HG02943 (cell line): ENCODE measurements at regions not wholly inside any gene's neighbourhood (a gene's known extent, or its start where the extent isn't known, plus 50 kb on each side); places are given as distances from the start of the nearest gene placed in this dataset.
"Not testable (repeated sequence)": the region's sequence is repeated elsewhere in the genome, so short reads cannot be mapped to it uniquely, and the experiment has no call there.

Experiments used
- ATAC-seq: cut with Tn5 transposase; IDR thresholded peaks from one replicate; pipeline ENCODE4 v1.9.1; 2021; ENCODE audit warnings: mild to moderate bottlenecking, low read depth, moderate library complexity; ENCODE audit not compliant: unreplicated experiment

DNA sequence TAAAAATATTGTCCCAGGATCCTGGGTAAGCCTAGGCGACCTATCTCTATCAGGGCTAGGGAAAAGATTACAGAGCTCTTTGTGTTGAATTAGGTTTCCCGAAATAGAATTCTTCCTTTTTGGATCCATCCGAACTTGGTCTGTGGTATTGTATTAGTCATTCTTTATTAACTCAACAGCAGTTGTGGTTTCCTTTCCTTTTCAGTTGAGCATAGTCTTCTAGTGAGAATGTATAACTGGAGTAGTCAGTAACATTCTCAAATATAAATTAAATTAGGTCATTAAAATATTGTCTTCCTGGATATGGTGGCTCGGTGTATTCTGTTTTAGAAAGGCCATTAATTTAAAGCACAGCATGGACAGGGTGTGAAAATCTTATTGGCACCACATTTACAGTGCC, 520.4 kb downstream of the NLGN4X start:
- no peak for ATAC-seq

DNA sequence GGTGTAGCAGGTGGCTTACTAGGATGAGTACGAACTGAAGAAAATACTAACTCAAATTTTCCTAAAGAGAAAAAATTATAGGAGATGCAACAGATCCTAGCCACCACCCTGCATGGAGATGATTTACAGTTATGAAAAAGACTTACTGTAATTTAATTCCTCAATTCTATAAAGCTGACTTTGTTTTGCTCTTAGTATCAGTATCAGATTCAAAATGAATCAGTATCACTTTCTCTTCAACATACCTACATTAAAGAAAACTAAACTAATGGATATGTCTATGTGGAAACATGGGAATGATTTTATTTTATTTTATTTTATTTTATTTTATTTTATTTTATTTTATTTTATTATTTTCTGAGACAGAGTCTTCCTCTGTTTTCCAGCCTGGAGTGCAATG, 525.8 kb downstream of the NLGN4X start:
- ATAC-seq: no peak

DNA sequence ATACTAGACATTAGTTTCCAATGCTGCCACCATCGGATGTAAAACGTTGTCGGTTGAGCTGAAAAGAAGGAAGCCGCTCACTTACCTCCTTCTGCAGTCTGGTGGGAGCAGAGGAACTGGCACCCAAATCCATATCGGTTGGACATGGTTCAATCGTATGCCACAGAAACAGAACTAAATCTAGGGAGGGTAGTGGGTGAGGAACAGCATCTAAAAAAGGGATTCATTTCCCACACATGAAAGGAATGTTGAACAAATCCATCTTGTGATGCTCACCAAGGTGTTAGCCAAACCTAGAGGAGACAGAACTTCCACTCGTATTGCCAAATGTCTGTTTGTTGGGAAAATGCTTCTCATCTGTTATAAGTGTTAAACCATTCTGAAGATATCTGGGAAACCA, 532.7 kb downstream of the NLGN4X start:
- no peak for ATAC-seq

DNA sequence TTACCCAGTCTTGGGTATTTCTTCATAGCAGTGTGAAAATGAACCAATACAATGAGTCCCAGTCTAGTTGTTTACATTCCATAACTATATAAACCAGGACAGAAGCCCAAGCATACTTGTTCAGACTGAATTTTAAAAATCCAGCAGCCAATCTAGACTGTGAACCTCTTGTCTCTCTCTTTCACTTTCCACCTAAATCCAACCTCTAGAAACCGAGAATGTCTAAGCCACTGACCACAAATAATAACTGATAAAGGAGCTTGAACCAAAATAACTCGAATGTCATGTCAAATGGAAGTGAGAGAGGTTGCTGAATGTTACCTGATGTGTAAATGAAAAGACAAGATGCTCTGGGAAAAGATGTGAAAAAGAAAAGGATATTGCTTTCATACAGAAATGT, 544.7 kb downstream of the NLGN4X start:
- ATAC-seq: no peak

DNA sequence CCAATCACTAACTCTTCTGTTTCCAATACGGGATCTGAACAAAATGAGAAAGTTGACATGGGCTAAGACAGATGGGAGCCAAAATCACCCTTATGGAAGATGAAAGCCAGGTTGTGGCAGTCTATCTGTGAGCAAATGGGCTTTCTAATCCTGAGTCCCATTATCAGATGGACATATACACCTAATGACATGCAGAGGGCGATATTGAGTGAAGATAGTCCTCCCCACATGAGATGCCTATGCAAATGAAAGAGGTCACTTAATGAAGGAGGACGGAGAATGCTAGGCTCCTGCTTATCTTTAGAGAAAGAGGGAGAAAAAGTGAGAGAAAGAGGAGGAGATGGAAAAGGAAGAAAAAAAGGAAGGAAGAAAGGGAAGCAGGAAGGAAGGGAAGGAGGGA, 547.5 kb downstream of the NLGN4X start:
- no peak for ATAC-seq

DNA sequence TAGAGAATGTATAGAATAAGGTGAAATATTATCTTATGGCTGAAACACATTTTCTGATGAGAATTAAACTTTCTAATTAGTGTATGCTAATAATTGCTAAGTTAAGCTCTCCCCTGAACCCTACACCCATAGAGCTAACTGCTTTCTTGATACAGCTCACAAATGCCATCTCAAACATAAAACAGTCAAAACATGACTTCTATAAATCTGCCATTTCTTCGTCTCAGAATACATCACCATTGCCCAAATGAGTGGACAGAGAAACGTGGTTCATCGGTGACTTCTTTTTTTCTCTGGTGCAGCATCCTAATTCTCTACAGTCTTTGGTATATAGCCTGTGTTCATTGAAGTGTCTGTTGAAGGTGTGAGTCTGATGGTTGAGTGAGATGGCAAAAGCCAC, 554.6 kb downstream of the NLGN4X start:
- ATAC-seq: no peak

DNA sequence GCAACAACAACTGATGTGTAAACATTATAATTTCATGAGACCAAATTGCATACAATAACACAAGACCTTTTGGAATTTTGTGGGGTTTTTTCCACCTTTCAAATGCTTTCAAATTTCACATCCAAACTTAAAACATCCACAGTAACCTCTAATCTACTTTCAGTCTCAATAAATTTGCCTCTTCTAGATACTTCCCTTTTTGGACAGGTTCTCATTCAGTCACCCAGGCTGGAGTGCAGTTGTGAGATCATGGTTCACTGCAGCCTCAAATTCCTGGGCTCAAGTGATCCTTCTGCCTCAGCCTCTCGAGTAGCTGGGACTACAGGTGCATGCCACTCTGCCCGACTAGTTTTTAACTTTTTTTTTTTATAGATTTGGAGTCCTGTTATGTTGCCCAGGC, 556.6 kb downstream of the NLGN4X start:
- no peak for ATAC-seq

DNA sequence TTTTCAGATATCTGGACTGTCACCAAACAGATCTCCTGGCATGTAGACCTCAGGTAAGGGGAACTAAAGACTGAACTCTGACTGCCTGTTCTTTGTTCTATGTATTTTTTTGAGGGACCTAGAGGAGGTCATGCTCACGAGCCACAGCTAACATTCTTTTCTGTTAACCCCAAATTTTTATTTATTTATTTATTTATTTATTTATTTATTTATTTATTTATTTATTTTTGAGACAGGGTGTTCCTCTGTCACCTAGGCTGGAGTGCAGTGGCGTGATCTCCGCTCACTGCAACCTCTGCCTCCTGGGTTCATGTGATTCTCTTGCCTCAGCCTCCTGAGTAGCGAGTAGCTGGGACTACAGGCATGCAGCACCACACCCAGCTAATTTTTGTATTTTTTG, 562.0 kb downstream of the NLGN4X start:
- ATAC-seq: not testable (repeated sequence)

DNA sequence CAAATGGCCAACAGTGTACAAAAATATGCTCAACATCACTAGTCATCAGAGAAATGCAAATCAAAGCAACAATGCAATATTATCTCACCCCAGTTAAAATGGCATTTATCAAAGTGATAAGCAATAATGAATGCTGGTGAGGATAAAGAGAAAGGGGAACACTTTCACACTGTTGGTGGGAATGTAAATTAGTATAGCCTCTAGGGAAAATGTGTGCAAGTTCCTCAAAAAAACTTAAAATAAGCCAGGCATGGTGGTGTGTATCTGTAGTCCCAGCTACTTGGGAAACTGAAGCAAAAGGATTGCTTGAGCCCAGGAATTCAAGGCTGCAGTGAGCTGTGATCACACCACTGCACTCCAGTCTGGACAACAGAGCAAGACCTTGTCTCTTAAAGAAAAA, 572.1 kb downstream of the NLGN4X start:
- no peak for ATAC-seq

DNA sequence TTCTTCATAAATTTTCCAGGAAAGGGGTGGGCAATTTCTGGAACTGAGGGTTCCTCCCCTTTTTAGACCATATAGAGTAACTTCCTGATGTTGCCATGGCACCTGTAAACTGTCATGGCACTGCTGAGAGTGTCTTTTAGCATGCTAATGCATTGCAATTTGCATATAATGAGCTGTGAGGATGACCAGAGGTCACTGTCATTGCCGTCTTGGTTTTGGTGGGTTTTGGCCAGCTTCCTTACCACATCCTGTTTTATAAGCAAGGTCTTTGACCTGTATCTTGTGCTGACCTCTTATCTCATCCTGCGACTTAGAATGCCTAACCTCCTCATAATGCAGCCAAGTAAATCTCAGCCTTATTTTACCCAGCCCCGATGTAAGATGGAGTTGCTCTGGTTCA, 577.8 kb downstream of the NLGN4X start:
- ATAC-seq: no peak

DNA sequence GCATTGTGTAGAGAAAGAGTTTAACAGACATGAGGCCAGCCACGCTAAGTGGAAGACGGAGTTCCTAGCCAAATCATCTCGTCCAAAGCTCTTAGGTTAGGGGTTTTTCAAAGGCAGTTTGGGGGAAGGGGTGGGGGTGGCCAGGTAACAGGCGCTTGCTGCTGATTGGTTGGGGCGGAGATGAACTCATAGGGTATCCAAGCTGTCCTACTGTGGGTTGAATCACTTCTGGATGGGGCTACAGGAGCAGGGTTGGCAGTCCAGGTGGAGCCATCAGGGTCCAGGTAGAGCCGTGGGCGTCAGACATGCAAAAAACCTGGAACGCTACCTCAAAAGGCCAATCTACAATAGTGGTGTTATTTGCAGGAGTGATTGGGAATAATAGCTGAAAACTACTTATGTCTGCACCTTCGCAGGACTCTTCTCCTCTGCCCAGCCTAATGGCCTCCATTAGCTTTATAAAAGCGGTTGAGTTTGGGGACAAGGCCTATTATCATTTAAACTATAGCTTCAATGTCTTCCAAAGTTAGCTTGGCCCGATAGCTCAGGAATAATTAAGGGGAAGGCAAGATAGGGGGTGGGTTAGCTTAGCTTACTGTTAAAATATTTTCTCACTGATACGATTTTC, 579.6 kb downstream of the NLGN4X start:
- no peak for ATAC-seq

DNA sequence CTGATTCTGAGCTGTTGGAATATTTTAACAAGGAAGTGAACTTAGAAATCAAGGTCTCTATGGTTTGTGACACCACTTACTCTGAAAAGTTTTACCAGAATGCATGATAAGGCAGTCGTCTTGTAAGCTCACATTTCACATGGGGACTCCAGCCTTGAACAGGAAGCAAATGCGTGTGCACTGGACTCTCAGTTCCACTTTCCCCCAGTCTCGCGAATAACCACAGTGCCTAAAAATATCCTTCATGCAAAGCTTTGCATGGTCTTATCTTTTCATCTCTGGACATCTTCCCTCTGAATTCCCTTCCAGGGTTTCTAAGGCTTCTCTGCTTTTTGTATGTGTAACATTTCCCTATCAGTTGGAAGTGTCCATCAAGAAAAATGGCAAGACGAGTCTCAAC, 581.8 kb downstream of the NLGN4X start:
- peak; percentile 98 for ATAC-seq

DNA sequence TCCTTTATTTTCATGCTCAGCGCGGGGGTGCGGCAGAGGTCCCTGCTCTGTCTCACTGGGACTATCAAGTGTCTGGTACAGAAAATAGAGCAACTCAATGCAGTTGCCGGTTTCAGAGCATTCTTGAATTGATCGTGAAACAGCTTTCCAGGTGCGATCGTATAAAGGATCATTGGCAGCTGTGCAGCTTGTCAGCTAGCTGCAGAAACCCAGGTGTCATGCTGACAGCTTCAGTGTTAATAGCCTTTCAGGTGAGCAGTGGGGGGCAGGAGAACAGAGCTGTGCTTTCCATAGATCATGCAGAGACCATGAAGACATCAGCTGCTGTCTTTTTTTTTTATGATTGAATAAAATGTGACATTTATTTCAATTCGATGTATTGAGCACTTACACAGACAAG, 583.9 kb downstream of the NLGN4X start:
- ATAC-seq: no peak

DNA sequence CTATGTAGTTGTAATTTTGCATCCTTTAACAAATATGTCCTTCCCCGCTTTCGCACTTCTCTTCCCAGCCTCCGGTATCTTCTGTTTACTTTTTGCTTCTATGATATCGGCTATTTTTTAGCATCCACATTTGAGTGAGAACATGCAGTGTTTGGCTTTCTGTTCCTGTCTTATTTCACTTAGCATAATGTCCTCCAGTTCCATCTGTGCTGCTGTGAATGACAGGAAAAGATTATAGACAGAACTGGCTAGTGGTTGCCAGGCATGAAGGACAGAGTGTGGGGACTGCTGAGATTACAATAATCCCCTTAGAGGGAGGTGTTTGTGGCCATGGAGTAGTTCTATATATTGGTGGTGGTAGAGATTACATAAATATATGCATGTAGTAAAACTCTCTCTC, 588.6 kb downstream of the NLGN4X start:
- no peak for ATAC-seq

DNA sequence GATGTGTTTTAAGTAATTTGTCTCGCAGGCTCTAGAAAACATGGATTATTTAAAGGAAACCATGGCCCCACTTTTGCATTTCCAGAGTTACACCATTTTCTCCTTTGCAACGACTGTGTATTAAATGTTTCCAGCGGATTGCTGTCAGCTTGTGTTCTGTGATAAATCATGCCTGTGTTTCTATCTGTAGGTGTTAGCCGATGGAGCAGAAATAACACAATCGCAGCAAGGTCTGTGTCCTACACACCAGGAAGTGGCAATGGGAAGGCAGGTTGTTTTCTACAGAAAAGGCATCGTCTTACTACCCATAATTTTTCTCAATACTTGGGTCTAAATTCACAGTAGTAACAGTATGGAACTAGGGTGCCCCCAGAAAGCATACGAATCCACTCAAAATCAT, 590.1 kb downstream of the NLGN4X start:
- no peak for ATAC-seq

DNA sequence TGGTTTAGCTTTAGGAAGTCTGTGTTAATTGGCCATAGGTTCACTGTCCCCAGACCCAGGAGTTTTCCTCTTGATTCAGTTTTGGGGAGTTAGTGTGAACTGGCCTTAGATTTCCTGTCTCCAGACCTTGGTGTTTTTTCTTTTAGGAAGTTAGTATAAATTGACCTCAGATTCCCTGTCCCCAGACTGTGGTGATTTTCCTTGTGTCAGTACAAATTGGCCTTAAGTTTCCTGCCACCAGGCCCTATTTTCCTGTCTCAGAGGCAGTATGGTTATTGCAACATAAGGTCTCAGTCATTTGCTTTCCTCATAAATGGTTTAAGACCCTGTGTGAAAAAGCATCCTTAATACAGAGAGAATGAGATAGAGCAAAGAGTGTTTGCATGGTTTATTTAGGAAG, 595.8 kb downstream of the NLGN4X start:
- ATAC-seq: no peak

DNA sequence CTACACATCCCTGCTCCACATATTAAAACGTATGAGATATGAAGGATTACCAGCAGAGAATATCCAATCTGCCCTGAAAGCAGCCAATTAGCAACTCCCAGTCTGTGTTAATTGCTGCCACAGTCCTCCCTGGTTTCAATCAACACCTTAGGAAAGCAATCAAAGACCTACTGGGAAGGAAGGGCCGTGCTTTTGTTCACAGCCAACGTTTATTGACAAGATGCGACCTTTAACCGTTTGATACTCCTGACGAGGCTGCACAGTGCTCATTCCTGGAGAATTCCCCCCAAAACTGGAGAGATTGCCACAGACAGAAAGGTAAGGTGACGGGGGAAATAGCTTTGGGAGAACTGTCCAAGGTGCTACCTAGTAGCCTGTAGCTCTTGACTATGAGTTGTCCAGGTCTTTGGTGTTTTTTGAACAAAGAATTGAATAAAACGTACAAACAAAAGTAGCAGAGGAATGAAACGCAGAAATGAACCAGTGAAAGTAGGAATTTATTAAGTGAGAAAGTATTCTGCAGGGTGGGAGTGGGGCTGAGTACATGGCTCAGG, 596.5 kb downstream of the NLGN4X start:
- no peak for ATAC-seq

DNA sequence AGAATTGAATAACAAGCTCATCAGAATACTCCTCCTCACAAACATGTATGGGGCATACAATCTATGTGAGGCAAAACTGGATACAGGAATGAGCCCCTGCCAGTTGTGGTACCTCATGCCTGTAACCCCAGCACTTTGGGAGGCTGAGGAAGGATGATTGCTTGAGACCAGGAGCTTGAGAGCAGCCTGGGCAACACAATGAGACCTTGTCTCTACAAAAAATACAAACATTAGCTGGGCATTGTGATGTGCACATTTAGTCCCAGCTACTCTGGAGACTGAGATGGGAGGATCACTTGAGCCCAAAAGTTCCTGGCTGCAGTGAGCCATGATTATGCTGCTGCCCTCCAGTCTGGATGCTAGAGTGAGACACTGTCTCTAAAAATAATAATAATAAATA, 611.0 kb downstream of the NLGN4X start:
- ATAC-seq: no peak

DNA sequence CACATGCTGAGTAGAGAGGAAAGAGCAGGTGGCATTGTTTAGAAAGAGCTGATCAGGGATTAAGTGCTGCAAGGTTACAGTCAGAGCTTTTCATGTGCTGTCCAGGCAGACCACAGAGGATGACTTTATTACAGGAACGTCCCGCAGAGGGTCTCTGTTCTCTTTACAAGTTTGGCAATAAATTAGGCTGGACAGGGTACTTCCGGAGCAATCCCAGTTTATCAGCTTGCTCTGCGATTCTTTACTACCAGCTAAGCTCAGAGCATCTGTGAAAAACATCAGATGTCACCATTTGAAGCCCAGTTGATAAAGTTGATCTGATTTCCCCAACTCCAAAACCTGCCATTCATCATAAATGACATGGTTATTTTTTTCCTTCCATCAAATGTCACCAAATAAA, 633.1 kb downstream of the NLGN4X start:
- ATAC-seq: no peak

DNA sequence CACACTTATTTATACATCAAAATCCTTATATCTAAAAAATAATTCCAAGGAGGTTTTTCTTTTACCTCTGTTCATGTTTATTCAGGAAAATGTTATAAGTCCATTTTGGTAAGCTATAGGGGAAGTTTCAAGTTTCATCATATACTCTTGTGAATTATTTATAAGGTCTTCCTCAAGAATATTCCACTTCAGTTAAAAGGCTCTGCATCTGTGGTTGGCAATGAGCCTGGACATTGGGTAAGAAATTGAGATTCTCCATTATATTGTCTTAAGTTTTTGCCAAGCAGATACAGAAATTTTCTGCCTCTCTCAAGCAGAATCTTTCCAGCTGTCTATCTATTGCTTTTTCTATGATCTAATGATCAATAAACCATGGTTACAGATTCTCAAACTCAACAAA, 641.9 kb downstream of the NLGN4X start:
- ATAC-seq: no peak

DNA sequence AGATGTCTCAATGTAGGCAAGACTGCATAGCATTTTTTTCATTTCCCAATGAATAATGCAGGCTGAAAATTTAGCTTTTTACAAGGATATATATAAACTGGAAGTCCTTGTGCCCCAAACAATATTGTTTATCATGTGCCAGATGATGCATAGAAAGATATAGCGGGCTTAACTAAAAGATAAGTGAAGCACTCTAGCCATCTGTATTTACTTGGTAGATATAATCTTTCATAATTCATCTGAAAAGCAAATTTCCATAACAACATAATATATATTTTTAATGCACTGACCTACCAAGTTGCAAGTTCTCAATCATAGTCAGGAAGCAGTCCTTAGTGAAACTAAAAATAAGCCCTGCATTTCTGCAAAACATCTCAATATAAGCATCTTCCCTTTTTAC, 653.3 kb downstream of the NLGN4X start:
- ATAC-seq: no peak

DNA sequence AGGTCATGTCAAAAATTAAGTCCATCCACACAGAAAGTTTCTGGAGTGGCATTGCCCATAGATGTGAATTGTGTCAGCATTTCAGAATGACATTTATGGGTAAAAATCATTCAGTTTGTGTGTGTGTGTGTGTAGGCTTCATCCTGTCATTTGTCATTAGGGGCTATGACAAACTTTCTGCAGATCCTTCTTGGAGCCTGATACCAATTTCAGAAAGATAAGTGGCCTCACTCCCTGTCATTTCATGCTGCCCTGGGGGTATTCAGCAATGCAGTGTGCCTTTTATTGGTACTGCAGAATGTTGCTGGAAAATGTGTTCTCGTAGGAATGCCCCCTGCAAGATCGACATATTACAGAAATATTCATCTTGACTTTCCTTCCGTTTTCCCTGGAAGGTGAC, 659.7 kb downstream of the NLGN4X start:
- ATAC-seq: no peak

DNA sequence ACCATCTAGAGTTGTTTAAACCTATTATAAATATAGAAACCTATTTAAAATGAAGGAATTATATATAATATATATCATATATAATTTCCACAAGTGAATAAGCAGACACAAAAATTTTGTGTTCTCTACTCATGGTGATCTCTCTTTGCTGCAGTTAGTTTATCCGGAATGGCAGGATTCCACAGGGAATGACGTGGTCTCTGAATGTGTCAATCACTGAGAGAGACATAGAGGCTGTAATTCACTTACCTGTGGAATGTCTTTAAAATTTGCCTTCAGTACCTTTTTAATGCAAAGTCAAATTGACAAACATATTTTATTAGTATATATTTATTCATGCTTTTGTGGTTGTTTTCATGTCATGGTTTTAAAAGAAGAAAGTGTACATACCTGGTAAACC, 669.3 kb downstream of the NLGN4X start:
- ATAC-seq: no peak
